ENCODE measurements at regions not wholly inside any gene's neighbourhood (a gene's known extent, or its start where the extent isn't known, plus 50 kb on each side); places are given as distances from the start of the nearest gene placed in this dataset.

- 85% methylated on average over 12 of the region's 12 CpGs; no CpG with 5 or more reads in 1 of the 2 experiments for WGBS, 2 experiments (ENCODE audit: extremely low coverage in 1 of 2, insufficient coverage in 1 of 2, insufficient read length in 1 of 2, insufficient replicate concordance in 2 of 2, low coverage in 1 of 2, low lambda C conversion rate in 2 of 2, missing lambda C conversion rate in 1 of 2)
- Histone ChIP-seq H3K56ac (replicated peaks; ENCODE audit: insufficient read length, low read depth, low read length) (no peak overlapping the region), H4K20me1 (replicated peaks in 1 of 2; ENCODE audit: control insufficient read depth in 1 of 2, insufficient read depth in 2 of 2, low read length in 2 of 2) (no peaks in the 10 kb centered on the region), H3K9me3 (ENCODE audit: insufficient read depth in 2 of 2, low read depth in 1 of 2, low read length in 1 of 2) (no peaks in the 10 kb centered on the region), H3K4me2 (ENCODE audit: insufficient read depth in 1 of 2, low read depth in 2 of 2, low read length in 2 of 2) (peak overlapping the region; percentile 16 to 57; a peak in 2 of 4 replicates), H2BK5ac (ENCODE audit: low read depth, low read length) (peak overlapping the region; percentile 60; the same call in 1 of the 2 replicates), H3K4ac (replicated peaks; ENCODE audit: insufficient read length, low read depth, low read length) (no peak overlapping the region), H3K79me2 (ENCODE audit: control insufficient read depth in 1 of 2, insufficient read depth in 2 of 2, low read length in 2 of 2) (no peaks in the 10 kb centered on the region), H2AK5ac (ENCODE audit: low read depth, low read length) (no peak overlapping the region), H3K18ac (ENCODE audit: extremely low read depth, low read length) (no peak overlapping the region; the same call in 1 of the 2 replicates), H4K5ac (ENCODE audit: insufficient read length, low read depth, low read length) (peak overlapping the region; percentile 23), H3K14ac (ENCODE audit: insufficient read length) (no peak overlapping the region), H2BK120ac (replicated peaks; ENCODE audit: low read depth, low read length) (peak overlapping the region; percentile 7), H2BK20ac (ENCODE audit: low read length) (peak overlapping the region; percentile 9; the same call in 1 of the 2 replicates), H3K23ac (ENCODE audit: insufficient read length) (no peak overlapping the region), H3K27me3 (replicated peaks in 1 of 4; ENCODE audit: control insufficient read depth in 3 of 4, extremely low read depth in 1 of 4, insufficient read depth in 3 of 4, low read length in 3 of 4) (no peaks in the 10 kb centered on the region), H2AFZ (ENCODE audit: low read length) (no peak overlapping the region), H3K79me1 (ENCODE audit: low read depth, low read length) (no peaks in the 10 kb centered on the region), H2BK12ac (ENCODE audit: low read depth, low read length) (peak overlapping the region; percentile 31; the same call in 1 of the 2 replicates), H3K36me3 (ENCODE audit: control insufficient read depth in 2 of 4, insufficient read depth in 4 of 4, low read length in 3 of 4) (no peaks in the 10 kb centered on the region), H2BK15ac (ENCODE audit: low read length) (no peak overlapping the region), H3K27ac (ENCODE audit: low read depth, low read length) (no peak overlapping the region), H3K9ac (replicated peaks in 1 of 4; ENCODE audit: extremely low read depth in 1 of 4, low read depth in 3 of 4, low read length in 3 of 4) (no peak overlapping the region), H4K91ac (replicated peaks; ENCODE audit: insufficient read length, low read length) (peak overlapping the region; percentile 77), H3K4me3 (ENCODE audit: extremely low read depth in 1 of 4, insufficient read depth in 2 of 4, low read depth in 3 of 4, low read length in 4 of 4) (no peak overlapping the region), H3K23me2 (ENCODE audit: low read depth, low read length) (no peaks in the 10 kb centered on the region; the same call in 1 of the 2 replicates), H3K4me1 (replicated peaks in 1 of 4; ENCODE audit: control insufficient read depth in 3 of 4, insufficient read depth in 4 of 4, low read length in 3 of 4) (peaks cover 0 to 16% (median 8%) of the 10 kb centered on the region in 4 experiments; a peak in 3 of 7 replicates), H4K8ac (ENCODE audit: extremely low read depth, insufficient read depth, low read length) (peak overlapping the region; percentile 23)
- POLR2A ChIA-PET (ENCODE audit: partially characterized antibody): no interaction called here
- no peak for FAIRE-seq
- CTCF ChIA-PET (ENCODE audit: partially characterized antibody): interaction anchor here (0.7 to 0.9 kb wide), 3 partner anchors 15 to 68 kb away, joined by 3 read pairs; no protein-coding TSS in a partner anchor
- DNase-seq (ENCODE audit: low read depth in 1 of 2, low spot score in 2 of 2): no peak
- TF ChIP-seq CHD2 (IDR thresholded peaks at IDR 0.05; ENCODE audit: low read length): no peak
- TF ChIP-seq TEAD4 (IDR thresholded peaks at IDR 0.05; ENCODE audit: low read depth, low read length): no peak
- TF ChIP-seq TAF7 (optimal IDR thresholded peaks at IDR 0.05; ENCODE audit: borderline replicate concordance, low read depth, low read length): no peak
- no peak for TF ChIP-seq KDM5A (IDR thresholded peaks at IDR 0.05; ENCODE audit: low read length)
- TF ChIP-seq SIN3A (conservative IDR thresholded peaks at IDR 0.05 in 1 of 2, IDR thresholded peaks at IDR 0.05 in 1 of 2; ENCODE audit: low read depth in 1 of 2, low read length in 2 of 2): no peak
- TF ChIP-seq CHD1 (IDR thresholded peaks at IDR 0.05; ENCODE audit: low read depth, low read length): no peak
- no peak for TF ChIP-seq ASH2L (IDR thresholded peaks at IDR 0.05; ENCODE audit: low read length)
- TF ChIP-seq FOSL1 (IDR thresholded peaks at IDR 0.05; ENCODE audit: insufficient read depth, low read depth, low read length): no peak
- TF ChIP-seq KDM4A (IDR thresholded peaks at IDR 0.05; ENCODE audit: low read depth, low read length, severe bottlenecking): no peak
- TF ChIP-seq GABPA (IDR thresholded peaks at IDR 0.05; ENCODE audit: borderline replicate concordance, insufficient read depth, low read length): no peak
- TF ChIP-seq SP1 (IDR thresholded peaks at IDR 0.05; ENCODE audit: low read depth, low read length): no peak
- no peak for TF ChIP-seq RAD21 (IDR thresholded peaks at IDR 0.05 in 1 of 2, conservative IDR thresholded peaks at IDR 0.05 in 1 of 2; ENCODE audit: low read depth in 2 of 2, low read length in 2 of 2)
- no peak for TF ChIP-seq E2F6 (IDR thresholded peaks at IDR 0.05)
Measured at GRCh38 chr6:18753076-18753475, 365.9 kb downstream of the RNF144B start.

Data from H1 (cell line).